ENCODE measurements at regions not wholly inside any gene's neighbourhood (a gene's known extent, or its start where the extent isn't known, plus 50 kb on each side); places are given as distances from the start of the nearest gene placed in this dataset.

GRCh38 chr4:154009191-154009590 lies 220.3 kb upstream of the SFRP2 start:
- intact Hi-C loops (cut with DNase I) = no loop called here
- no peak overlapping the region for H3K27ac ChIP-seq
- ATAC-seq (no peak), DNase-seq (no peak)
- H3K36me3 ChIP-seq = no peaks in the 10 kb centered on the region
- H3K9me3 ChIP-seq = no peaks in the 10 kb centered on the region
- peaks cover 5% of the 10 kb centered on the region for H3K4me1 ChIP-seq
- H3K27me3 ChIP-seq = no peaks in the 10 kb centered on the region
- no peak for TF ChIP-seq CTCF (IDR thresholded peaks at IDR 0.05)
- H3K4me3 ChIP-seq = no peak overlapping the region

GRCh38 chr4:154005171-154005520 lies 216.3 kb upstream of the SFRP2 start:
- peak overlapping the region; percentile 67 for H3K27ac ChIP-seq
- TF ChIP-seq CTCF (IDR thresholded peaks at IDR 0.05) = no peak

GRCh38 chr4:154004507-154005170 lies 215.8 kb upstream of the SFRP2 start:
- H3K36me3 ChIP-seq = no peaks in the 10 kb centered on the region
- H3K27me3 ChIP-seq = no peaks in the 10 kb centered on the region
- H3K27ac ChIP-seq = peak overlapping the region; percentile 67
- no peak for TF ChIP-seq CTCF (IDR thresholded peaks at IDR 0.05)
- ATAC-seq = peak; percentile 81
- H3K4me3 ChIP-seq = no peak overlapping the region
- intact Hi-C loops (cut with DNase I) = no loop called here
- no peak for DNase-seq
- H3K4me1 ChIP-seq = peaks cover 5% of the 10 kb centered on the region
- no peaks in the 10 kb centered on the region for H3K9me3 ChIP-seq

More at GRCh38 chr4:154005171-154005520, 216.3 kb upstream of the SFRP2 start:
- H3K27me3 ChIP-seq = no peaks in the 10 kb centered on the region
- H3K36me3 ChIP-seq = no peaks in the 10 kb centered on the region
- DNase-seq (no peak), ATAC-seq (no peak)
- H3K4me3 ChIP-seq = no peak overlapping the region
- H3K9me3 ChIP-seq = no peaks in the 10 kb centered on the region
- peaks cover 5% of the 10 kb centered on the region for H3K4me1 ChIP-seq
- intact Hi-C loops (cut with DNase I) = no loop called here

GRCh38 chr4:154004016-154004415 lies 215.1 kb upstream of the SFRP2 start:
- intact Hi-C loops (cut with DNase I) = no loop called here
- Histone ChIP-seq H3K4me1 (peaks cover 5% of the 10 kb centered on the region), H3K27ac (peak overlapping the region; percentile 26), H3K36me3 (no peaks in the 10 kb centered on the region), H3K4me3 (no peak overlapping the region), H3K9me3 (no peaks in the 10 kb centered on the region), H3K27me3 (no peaks in the 10 kb centered on the region)
- no peak for DNase-seq
- no peak for TF ChIP-seq CTCF (IDR thresholded peaks at IDR 0.05)
- ATAC-seq = no peak

- no peak for TF ChIP-seq CTCF (IDR thresholded peaks at IDR 0.05)
- Histone ChIP-seq H3K36me3 (no peaks in the 10 kb centered on the region), H3K27ac (no peak overlapping the region), H3K9me3 (no peaks in the 10 kb centered on the region), H3K4me1 (peaks cover 5% of the 10 kb centered on the region), H3K27me3 (no peaks in the 10 kb centered on the region), H3K4me3 (no peak overlapping the region)
- DNase-seq (no peak), ATAC-seq (no peak)
- intact Hi-C loops (cut with DNase I) = no loop called here
These were observed 214.5 kb upstream of the SFRP2 start for GRCh38 chr4:154003378-154003777.

- DNase-seq (no peak), ATAC-seq (no peak)
- Histone ChIP-seq H3K36me3 (no peaks in the 10 kb centered on the region), H3K9me3 (peaks cover 5% of the 10 kb centered on the region), H3K4me1 (peaks cover 5% of the 10 kb centered on the region), H3K27ac (no peak overlapping the region), H3K27me3 (no peaks in the 10 kb centered on the region), H3K4me3 (no peak overlapping the region)
- intact Hi-C loops (cut with DNase I) = no loop called here
- no peak for TF ChIP-seq CTCF (IDR thresholded peaks at IDR 0.05)
These were observed 212.3 kb upstream of the SFRP2 start for GRCh38 chr4:154001193-154001592.

Measured in upper lobe of right lung (tissue), 1 donor.